Neural progenitor cell (in vitro differentiated cells): ENCODE measurements at regions not wholly inside any gene's neighbourhood (a gene's known extent, or its start where the extent isn't known, plus 50 kb on each side); places are given as distances from the start of the nearest gene placed in this dataset.

Experiments used
- EZH2phosphoT487 ChIP-seq: fragments of 200-600 bp; sonication (generic); IDR thresholded peaks from 2 replicates; pipeline ENCODE4 v1.6.1; 2017; ENCODE audit warnings: antibody characterized with exemption
- TF ChIP-seq, protein P1 (sequence below): fragments of 200-600 bp; sonication (generic); IDR thresholded peaks from 2 replicates; pipeline ENCODE4 v1.5.1; 2017; ENCODE audit warnings: antibody characterized with exemption, mild to moderate bottlenecking

DNA sequence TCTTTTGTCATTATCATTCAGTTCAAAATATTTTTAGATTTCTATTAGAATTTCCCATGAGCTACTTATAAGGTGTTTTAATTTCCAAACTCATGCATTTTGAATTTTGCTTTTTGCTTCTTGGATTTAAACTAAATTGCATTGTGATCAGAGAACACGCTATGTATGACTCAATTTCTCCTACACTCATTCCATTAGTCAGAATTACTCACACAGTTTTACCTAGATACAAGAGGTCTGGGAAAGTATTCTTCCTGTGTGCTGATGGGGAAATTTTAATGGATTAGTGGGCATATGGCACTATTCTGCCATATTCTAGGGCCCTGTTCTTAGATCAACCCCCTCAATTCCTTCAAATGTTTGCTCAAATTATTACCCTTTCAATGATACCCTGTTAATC lies 49.9 kb upstream of the BMP5 start:
- TF ChIP-seq EZH2phosphoT487, result no peak
- TF ChIP-seq, protein P1, sequence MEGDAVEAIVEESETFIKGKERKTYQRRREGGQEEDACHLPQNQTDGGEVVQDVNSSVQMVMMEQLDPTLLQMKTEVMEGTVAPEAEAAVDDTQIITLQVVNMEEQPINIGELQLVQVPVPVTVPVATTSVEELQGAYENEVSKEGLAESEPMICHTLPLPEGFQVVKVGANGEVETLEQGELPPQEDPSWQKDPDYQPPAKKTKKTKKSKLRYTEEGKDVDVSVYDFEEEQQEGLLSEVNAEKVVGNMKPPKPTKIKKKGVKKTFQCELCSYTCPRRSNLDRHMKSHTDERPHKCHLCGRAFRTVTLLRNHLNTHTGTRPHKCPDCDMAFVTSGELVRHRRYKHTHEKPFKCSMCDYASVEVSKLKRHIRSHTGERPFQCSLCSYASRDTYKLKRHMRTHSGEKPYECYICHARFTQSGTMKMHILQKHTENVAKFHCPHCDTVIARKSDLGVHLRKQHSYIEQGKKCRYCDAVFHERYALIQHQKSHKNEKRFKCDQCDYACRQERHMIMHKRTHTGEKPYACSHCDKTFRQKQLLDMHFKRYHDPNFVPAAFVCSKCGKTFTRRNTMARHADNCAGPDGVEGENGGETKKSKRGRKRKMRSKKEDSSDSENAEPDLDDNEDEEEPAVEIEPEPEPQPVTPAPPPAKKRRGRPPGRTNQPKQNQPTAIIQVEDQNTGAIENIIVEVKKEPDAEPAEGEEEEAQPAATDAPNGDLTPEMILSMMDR, result no peak
